ENCODE measurements at regions not wholly inside any gene's neighbourhood (a gene's known extent, or its start where the extent isn't known, plus 50 kb on each side); places are given as distances from the start of the nearest gene placed in this dataset.

GRCh38 chr14:58780605-58781004 is 142.8 kb downstream of the DACT1 start:
- TF ChIP-seq EZH2phosphoT487 (IDR thresholded peaks at IDR 0.05; ENCODE audit: borderline replicate concordance, low read depth, low read length) (no peak), CTCF (conservative IDR thresholded peaks at IDR 0.05; ENCODE audit: low read length) (no peak)

All from OCI-LY7 (cell line).